IPS-20b (cell line): ENCODE measurements at regions not wholly inside any gene's neighbourhood (a gene's known extent, or its start where the extent isn't known, plus 50 kb on each side); places are given as distances from the start of the nearest gene placed in this dataset.

Source experiments
- H3K27ac ChIP-seq: one replicate; pipeline ENCODE4 v1.5.1; 2013; ENCODE audit warnings: low read length
- H3K27me3 ChIP-seq: 2 replicates; pipeline ENCODE4 v1.6.1; 2013; ENCODE audit warnings: mild to moderate bottlenecking, low read length, inconsistent platforms; ENCODE audit not compliant: insufficient read depth
- H3K36me3 ChIP-seq: 2 replicates; pipeline ENCODE4 v1.6.1; 2013; ENCODE audit warnings: low read depth, mild to moderate bottlenecking, inconsistent platforms, low read length, moderate library complexity; ENCODE audit not compliant: insufficient read depth
- H3K4me1 ChIP-seq: 2 replicates; pipeline ENCODE4 v1.6.1; 2013; ENCODE audit warnings: mild to moderate bottlenecking, control low read depth, inconsistent platforms, low read length, moderate library complexity; ENCODE audit not compliant: insufficient read depth
- H3K4me3 ChIP-seq: 2 replicates; pipeline ENCODE4 v1.5.1; 2013; ENCODE audit warnings: mild to moderate bottlenecking, low read length, inconsistent platforms
- H3K9ac ChIP-seq: 2 replicates; pipeline ENCODE4 v1.6.1; 2013; ENCODE audit warnings: low read depth, mild to moderate bottlenecking, inconsistent platforms, low read length, moderate library complexity
- H3K9me3 ChIP-seq: 2 replicates; pipeline ENCODE4 v1.6.1; 2013; ENCODE audit warnings: mild to moderate bottlenecking, low read depth, low read length, inconsistent platforms; ENCODE audit not compliant: insufficient read depth

DNA sequence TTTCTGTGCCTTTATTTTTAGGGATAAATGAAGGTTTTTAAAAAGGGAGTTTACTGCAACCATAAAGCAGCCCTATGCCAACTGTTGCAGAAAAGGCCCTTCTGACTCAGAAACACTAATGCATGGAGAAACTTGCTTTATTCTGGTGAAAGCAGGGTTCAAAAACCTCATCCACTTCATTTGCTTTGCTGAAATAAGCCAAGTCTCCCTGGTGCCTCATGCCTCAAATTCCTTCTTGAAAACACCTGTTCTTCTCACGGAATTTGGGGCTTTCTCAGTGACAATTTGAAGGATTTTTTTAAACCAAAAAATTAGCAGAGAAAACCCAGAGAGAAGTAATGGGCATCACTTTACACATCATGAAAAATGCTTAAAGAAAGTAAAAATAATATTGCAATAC lies 349.0 kb downstream of the PCDH7 start:
- H3K9me3 ChIP-seq: no peaks in the 10 kb centered on the region
- no peak overlapping the region for H3K27ac ChIP-seq
- H3K36me3 ChIP-seq: no peaks in the 10 kb centered on the region
- H3K27me3 ChIP-seq: no peaks in the 10 kb centered on the region
- no peak overlapping the region for H3K9ac ChIP-seq
- H3K4me3 ChIP-seq: no peak overlapping the region
- peaks cover 6% of the 10 kb centered on the region; the same call in 1 of the 2 replicates for H3K4me1 ChIP-seq

DNA sequence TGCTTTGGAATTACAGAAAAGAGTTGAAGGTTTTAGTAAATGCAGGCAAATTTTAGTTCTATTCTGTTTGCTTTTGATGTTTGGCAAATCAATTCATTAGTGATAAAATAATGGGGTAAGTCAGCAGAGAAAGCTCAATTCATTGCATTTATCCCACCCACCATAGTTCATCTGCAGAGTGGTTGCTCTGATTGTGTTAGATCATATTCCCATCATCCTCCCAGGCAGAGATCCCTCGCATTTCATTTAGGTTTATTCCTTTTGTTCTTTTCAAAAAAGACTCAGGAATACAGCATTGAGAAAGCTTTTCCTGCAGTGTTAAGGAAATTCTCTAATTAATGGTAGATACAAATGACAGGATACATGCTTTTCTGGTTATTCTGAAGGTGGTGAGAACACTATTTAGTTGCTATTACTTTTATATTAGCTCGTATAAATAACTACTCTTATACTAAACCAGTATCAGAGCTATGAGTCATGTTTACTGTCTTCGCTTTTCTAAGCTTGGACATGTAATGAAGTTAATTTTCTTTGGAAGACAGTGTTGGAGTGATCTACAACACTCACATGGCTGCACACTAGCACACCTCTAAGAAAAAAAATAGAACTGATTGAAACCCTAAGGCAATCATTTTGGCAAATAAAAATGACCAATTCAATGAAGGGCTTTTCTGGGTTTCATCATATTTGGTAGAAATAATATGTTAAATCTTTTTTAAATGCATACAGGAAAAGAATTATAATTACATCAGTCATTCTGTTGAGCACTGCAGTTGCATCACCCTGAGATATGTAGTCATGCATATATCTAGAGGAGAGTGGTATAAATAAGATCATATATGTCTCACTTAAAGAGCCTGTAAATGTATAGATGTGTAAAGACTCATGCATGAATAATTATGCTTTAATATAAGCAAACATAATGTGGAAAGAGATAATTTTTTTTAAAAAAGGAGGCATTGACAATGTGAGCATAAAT lies 351.6 kb downstream of the PCDH7 start:
- Histone ChIP-seq H3K36me3 (no peaks in the 10 kb centered on the region), H3K9ac (no peak overlapping the region), H3K4me1 (peaks cover 3% of the 10 kb centered on the region; the same call in 1 of the 2 replicates), H3K4me3 (no peak overlapping the region), H3K27me3 (no peaks in the 10 kb centered on the region), H3K9me3 (no peaks in the 10 kb centered on the region), H3K27ac (no peak overlapping the region)

DNA sequence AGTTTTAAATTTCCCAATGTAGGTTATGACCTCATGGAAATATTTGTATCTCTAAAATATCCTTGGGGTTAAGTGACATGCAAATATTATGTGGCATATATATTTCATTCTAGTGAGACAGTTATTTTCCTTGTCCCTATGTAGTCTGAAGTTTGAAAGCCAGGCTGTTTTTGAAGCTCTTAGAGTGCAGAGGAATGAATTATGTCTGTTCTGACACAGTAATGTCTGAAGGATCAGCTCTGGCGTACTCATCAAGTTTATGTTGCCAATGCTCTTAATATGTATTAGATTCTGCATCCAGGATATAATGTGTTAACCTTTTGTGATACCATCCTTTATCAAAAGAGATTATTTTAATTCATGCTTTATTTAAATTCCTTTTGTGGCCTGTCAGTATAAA lies 355.8 kb downstream of the PCDH7 start:
- Histone ChIP-seq H3K4me1 (no peaks in the 10 kb centered on the region), H3K36me3 (no peaks in the 10 kb centered on the region), H3K9me3 (no peaks in the 10 kb centered on the region), H3K27me3 (no peaks in the 10 kb centered on the region), H3K27ac (no peak overlapping the region), H3K4me3 (no peak overlapping the region), H3K9ac (no peak overlapping the region)

DNA sequence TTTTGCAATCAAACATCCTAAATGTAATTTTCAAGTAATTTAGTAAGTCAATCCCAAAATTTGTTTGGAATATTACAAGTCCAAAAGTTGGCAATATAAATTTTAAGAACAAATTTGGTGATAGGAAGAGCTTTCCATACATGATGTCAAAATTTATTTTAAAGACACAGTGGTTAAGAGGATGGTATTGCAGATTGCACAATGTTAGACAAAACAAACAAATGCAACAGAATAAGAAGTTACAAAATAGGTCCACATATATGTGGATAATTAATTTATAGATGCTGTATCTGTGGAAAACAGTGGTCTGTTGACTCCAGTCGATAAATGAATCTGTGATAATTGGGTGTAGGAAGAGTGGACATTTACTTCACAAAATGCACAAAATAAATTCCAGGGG lies 358.5 kb downstream of the PCDH7 start:
- Histone ChIP-seq H3K9ac (no peak overlapping the region), H3K4me1 (no peaks in the 10 kb centered on the region), H3K9me3 (no peaks in the 10 kb centered on the region), H3K36me3 (no peaks in the 10 kb centered on the region), H3K27ac (no peak overlapping the region), H3K27me3 (no peaks in the 10 kb centered on the region), H3K4me3 (no peak overlapping the region)

DNA sequence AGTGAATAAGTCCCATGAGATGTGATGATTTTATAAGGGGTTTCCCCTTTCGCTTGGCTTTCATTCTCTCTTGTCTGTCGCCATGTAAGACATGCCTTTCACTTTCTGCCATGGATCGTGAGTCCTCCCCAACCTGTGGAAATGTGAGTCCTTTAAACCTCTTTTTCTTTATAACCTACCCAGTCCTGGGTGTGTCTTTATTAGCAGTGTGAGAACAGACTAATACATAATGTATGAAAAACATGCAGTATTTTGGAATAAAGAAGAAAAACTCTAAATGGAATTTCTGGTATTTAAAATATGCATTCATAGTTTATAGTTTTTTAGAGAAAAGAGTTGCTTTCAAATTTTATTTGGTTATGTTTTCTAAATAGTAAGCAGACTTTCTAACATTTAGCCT lies 360.7 kb downstream of the PCDH7 start:
- Histone ChIP-seq H3K9ac (no peak overlapping the region), H3K4me3 (no peak overlapping the region), H3K27ac (no peak overlapping the region), H3K27me3 (no peaks in the 10 kb centered on the region), H3K4me1 (peaks cover 5% of the 10 kb centered on the region; the same call in 1 of the 2 replicates), H3K36me3 (no peaks in the 10 kb centered on the region), H3K9me3 (no peaks in the 10 kb centered on the region)

DNA sequence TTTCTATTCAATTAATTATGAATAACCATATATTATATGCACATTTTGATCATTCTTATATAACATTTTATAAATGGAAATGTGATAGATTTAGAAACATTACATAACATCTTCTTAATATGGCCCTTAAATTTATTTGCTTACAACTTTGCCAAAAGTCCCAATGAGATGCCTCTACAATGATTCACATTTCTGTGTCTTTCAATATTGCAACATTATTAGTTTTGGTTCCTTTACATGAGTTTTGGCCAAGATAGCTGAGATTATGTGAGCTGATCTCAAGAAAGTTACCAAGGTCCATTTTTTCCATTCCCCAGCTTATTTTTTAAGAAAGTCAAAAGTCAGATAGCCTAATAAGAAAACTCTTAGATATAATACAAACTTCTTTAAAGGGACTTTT lies 361.2 kb downstream of the PCDH7 start:
- H3K4me3 ChIP-seq: no peak overlapping the region
- H3K4me1 ChIP-seq: peaks cover 6% of the 10 kb centered on the region; the same call in 1 of the 2 replicates
- no peak overlapping the region for H3K9ac ChIP-seq
- no peak overlapping the region for H3K27ac ChIP-seq
- H3K27me3 ChIP-seq: no peaks in the 10 kb centered on the region
- H3K36me3 ChIP-seq: no peaks in the 10 kb centered on the region
- H3K9me3 ChIP-seq: no peaks in the 10 kb centered on the region

DNA sequence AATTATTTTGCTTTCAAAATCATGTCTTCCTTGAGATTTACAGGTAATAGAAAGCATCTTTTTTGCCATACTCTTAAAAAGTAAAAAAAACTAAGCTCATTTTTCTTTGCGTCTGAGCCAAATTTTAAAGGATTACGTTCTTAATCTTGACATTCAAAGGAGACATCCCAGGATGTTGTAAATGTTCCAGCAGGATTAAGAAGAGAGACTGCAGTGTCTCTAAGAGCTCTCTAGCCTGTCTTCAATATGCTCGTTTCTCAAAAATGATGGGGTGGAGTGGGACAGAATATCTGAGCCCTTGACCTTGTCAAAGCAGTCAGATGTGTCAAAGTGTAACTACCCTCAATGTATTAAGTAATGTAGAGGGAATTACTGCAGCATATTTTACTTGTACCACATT lies 363.3 kb downstream of the PCDH7 start:
- H3K27me3 ChIP-seq: no peaks in the 10 kb centered on the region
- H3K4me1 ChIP-seq: peaks cover 6% of the 10 kb centered on the region; the same call in 1 of the 2 replicates
- H3K27ac ChIP-seq: no peak overlapping the region

DNA sequence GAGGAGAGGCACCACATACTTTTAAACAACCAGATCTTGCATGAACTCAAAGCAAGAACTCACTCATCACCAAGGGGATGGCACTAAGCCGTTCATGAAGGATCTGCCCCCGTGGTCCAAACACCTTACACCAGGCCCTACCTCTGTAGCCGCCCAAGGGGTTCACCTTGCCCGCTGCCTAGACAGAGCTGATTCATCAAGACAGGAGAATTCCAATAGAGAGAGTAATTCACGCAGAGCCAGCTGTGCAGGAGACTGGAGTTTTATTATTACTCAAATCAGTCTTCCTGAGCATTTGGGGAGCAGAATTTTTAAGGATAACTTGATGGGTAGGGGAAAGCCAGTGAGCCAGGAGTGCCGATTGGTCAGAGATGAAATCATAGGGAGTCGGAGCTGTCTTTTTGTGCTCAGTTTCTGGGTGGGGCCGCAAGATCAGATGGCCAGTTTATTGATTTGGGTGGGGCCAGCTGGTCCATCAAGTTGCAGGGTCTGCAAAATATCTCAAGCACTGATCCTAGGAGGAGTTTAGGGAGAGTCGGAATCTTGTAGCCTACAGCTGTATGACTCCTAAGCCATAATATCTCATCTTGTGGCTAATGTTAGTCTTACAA lies 364.7 kb downstream of the PCDH7 start:
- Histone ChIP-seq H3K36me3 (no peaks in the 10 kb centered on the region), H3K27ac (no peak overlapping the region), H3K4me1 (peaks cover 6% of the 10 kb centered on the region; the same call in 1 of the 2 replicates), H3K27me3 (no peaks in the 10 kb centered on the region), H3K9ac (no peak overlapping the region), H3K9me3 (no peaks in the 10 kb centered on the region), H3K4me3 (no peak overlapping the region)

More for the DNA sequence above, 363.3 kb downstream of the PCDH7 start:
- Histone ChIP-seq H3K9ac (no peak overlapping the region), H3K36me3 (no peaks in the 10 kb centered on the region), H3K4me3 (no peak overlapping the region), H3K9me3 (no peaks in the 10 kb centered on the region)

DNA sequence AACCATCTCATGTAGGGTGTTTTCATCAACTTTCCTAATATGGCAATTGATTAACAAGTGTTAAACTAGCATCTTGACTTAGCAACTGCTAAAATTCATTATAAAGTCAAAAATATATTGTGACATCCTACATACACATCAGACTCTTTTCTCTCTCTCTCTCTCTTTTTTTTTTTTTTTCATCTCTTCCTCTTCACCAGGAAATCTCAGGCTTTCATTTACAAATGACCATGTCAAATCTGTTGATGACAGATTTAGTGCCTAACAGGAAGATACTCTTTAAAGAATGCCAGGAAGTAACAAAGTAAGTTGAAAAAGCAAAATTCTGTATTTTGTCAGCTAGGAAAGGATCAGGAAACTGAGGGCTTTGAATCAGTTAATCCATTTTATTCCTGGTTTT lies 365.5 kb downstream of the PCDH7 start:
- H3K9me3 ChIP-seq: no peaks in the 10 kb centered on the region
- H3K27ac ChIP-seq: no peak overlapping the region
- no peak overlapping the region for H3K9ac ChIP-seq
- no peak overlapping the region for H3K4me3 ChIP-seq
- no peaks in the 10 kb centered on the region for H3K36me3 ChIP-seq
- no peaks in the 10 kb centered on the region for H3K27me3 ChIP-seq
- H3K4me1 ChIP-seq: peaks cover 6% of the 10 kb centered on the region; the same call in 1 of the 2 replicates

DNA sequence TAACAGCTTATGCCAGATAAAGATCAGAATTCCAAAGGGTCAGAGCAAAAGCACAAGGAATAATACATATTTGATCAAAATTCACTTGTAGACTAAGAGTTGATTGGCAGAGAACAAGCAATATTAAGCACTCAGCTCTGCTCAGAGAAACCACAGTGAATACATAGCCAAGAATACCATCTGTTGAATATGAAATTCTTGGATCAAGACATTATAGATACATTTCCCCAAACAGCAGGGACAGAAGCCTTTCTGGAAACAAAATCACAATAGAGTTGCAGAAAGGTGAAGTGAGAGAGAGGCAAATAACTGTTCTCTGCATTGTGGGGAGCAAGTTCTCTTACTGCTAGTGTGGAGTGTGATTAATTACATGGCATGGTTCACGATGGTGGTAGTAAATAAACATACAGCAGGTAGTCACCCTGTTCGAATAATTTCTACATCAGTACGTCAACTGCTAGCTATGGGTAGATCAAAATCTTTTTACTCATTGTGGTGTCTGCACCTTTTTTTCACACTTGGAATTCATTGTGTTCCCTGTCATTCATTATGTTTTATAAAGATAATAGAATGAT lies 366.7 kb downstream of the PCDH7 start:
- Histone ChIP-seq H3K27me3 (no peaks in the 10 kb centered on the region), H3K9me3 (no peaks in the 10 kb centered on the region), H3K4me3 (no peak overlapping the region), H3K27ac (no peak overlapping the region), H3K36me3 (no peaks in the 10 kb centered on the region), H3K9ac (no peak overlapping the region), H3K4me1 (peaks cover 6% of the 10 kb centered on the region; the same call in 1 of the 2 replicates)

DNA sequence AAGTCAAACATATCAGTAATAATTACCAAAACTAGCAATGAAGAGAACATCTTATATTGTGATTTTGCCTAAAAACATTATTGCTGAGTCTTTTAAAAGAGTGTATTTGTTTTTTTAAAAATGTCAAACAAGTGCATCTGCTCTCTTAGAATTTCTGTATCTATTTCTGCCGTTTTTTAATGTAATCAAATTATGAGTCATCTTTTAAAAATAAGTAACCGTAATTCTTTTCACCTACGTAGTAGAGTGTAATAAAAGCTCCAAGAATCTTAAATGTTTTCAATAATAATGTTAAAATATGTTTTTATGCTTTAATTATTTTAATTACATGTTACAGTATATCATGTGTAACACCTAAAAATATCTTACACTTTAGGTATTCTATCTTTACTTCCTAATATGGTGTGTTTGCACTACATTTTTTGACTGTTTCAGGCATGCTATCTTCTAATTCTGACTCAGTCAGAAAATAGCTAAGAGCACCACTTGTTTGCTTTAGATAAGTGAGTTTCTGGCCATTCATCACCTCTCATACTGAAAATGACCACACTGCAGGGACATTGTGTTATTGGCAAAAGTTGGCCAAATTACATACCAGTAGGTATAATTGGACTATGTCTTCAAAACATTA lies 368.5 kb downstream of the PCDH7 start:
- no peaks in the 10 kb centered on the region for H3K36me3 ChIP-seq
- no peaks in the 10 kb centered on the region for H3K27me3 ChIP-seq
- H3K9me3 ChIP-seq: no peaks in the 10 kb centered on the region
- H3K27ac ChIP-seq: no peak overlapping the region
- H3K9ac ChIP-seq: no peak overlapping the region
- peaks cover 6% of the 10 kb centered on the region; the same call in 1 of the 2 replicates for H3K4me1 ChIP-seq
- no peak overlapping the region for H3K4me3 ChIP-seq
